CD4-positive, alpha-beta T cell treated with Interleukin-4 for 4 hours (primary cell): ENCODE measurements at regions not wholly inside any gene's neighbourhood (a gene's known extent, or its start where the extent isn't known, plus 50 kb on each side); places are given as distances from the start of the nearest gene placed in this dataset.
"Not testable (repeated sequence)": the region's sequence is repeated elsewhere in the genome, so short reads cannot be mapped to it uniquely, and the experiment has no call there.

ENCODE experiments used
- DNase-seq: peaks from one replicate; pipeline ENCODE4 v3.0.0-alpha.2; 2020

- no peak for DNase-seq
Measured at GRCh38 chr16:87198328-87198832, 118.8 kb downstream of the C16orf95 start.

- DNase-seq: no peak
Measured at GRCh38 chr16:87198881-87199280, 118.3 kb downstream of the C16orf95 start.

GRCh38 chr16:87199379-87199778 is 117.8 kb downstream of the C16orf95 start:
- DNase-seq: no peak

- DNase-seq: no peak
Measured at GRCh38 chr16:87199901-87200300, 117.3 kb downstream of the C16orf95 start.

GRCh38 chr16:87200637-87201036 is 116.6 kb downstream of the C16orf95 start:
- no peak for DNase-seq

- DNase-seq: no peak
Measured at GRCh38 chr16:87201052-87201451, 116.1 kb downstream of the C16orf95 start.

GRCh38 chr16:87201790-87202189 is 115.4 kb downstream of the C16orf95 start:
- no peak for DNase-seq

GRCh38 chr16:87202346-87202745 is 114.8 kb downstream of the C16orf95 start:
- no peak for DNase-seq

GRCh38 chr16:87203060-87203656 is 114.0 kb downstream of the C16orf95 start:
- DNase-seq: peak; percentile 10

- DNase-seq: no peak
Measured at GRCh38 chr16:87206646-87207451, 110.3 kb downstream of the C16orf95 start.

- no peak for DNase-seq
Measured at GRCh38 chr16:87207509-87207908, 109.7 kb downstream of the C16orf95 start.

GRCh38 chr16:87207965-87208364 is 109.2 kb downstream of the C16orf95 start:
- no peak for DNase-seq

- DNase-seq: not testable (repeated sequence)
Measured at GRCh38 chr16:87208968-87209367, 108.2 kb downstream of the C16orf95 start.

- no peak for DNase-seq
Measured at GRCh38 chr16:87209808-87210512, 107.2 kb downstream of the C16orf95 start.

- DNase-seq: no peak
Measured at GRCh38 chr16:87210894-87211293, 106.3 kb downstream of the C16orf95 start.

GRCh38 chr16:87212026-87212425 is 105.2 kb downstream of the C16orf95 start:
- no peak for DNase-seq

- DNase-seq: no peak
Measured at GRCh38 chr16:87213536-87213935, 103.7 kb downstream of the C16orf95 start.

- no peak for DNase-seq
Measured at GRCh38 chr16:87216148-87216840, 100.9 kb downstream of the C16orf95 start.

- no peak for DNase-seq
Measured at GRCh38 chr16:87216841-87217275, 100.3 kb downstream of the C16orf95 start.

- DNase-seq: not testable (repeated sequence)
Measured at GRCh38 chr16:87217802-87218201, 99.4 kb downstream of the C16orf95 start.

GRCh38 chr16:87218281-87219055 is 98.7 kb downstream of the C16orf95 start:
- no peak for DNase-seq

GRCh38 chr16:87219287-87219909 is 97.8 kb downstream of the C16orf95 start:
- DNase-seq: no peak
